ENCODE measurements at regions not wholly inside any gene's neighbourhood (a gene's known extent, or its start where the extent isn't known, plus 50 kb on each side); places are given as distances from the start of the nearest gene placed in this dataset.

DNA sequence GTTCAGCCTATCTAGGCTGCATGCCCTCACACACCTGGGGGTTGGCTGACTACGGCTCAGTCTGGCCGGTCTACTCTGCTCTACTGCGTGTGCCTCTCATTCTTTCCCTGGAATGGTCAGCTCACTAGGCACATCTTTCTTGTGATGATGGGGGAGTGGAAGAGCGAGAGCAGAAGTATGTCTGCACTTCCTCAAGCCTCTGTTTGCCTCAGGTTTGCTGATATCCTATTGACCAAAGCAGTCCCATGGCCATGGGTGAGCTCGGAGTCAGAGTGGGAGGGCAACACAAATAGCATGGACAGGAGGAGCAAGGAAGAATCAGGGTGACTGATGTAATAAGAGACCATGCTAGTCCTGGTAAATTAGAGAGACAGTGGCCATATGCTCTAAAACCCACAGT, 167.9 kb upstream of the PRICKLE2 start:
- TF ChIP-seq, protein P1, sequence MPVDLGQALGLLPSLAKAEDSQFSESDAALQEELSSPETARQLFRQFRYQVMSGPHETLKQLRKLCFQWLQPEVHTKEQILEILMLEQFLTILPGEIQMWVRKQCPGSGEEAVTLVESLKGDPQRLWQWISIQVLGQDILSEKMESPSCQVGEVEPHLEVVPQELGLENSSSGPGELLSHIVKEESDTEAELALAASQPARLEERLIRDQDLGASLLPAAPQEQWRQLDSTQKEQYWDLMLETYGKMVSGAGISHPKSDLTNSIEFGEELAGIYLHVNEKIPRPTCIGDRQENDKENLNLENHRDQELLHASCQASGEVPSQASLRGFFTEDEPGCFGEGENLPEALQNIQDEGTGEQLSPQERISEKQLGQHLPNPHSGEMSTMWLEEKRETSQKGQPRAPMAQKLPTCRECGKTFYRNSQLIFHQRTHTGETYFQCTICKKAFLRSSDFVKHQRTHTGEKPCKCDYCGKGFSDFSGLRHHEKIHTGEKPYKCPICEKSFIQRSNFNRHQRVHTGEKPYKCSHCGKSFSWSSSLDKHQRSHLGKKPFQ (CRISPR knock-in tag; IDR thresholded peaks at IDR 0.05; ENCODE audit: insufficient replicate concordance) = no peak
- no peak for TF ChIP-seq MEIS1 (CRISPR knock-in tag; IDR thresholded peaks at IDR 0.05; ENCODE audit: borderline replicate concordance)
- TF ChIP-seq HMG20B (CRISPR knock-in tag; conservative IDR thresholded peaks at IDR 0.05) = no peak
- TF ChIP-seq ZFP36L2 (CRISPR knock-in tag; IDR thresholded peaks at IDR 0.05) = no peak
- no peak for TF ChIP-seq NONO (IDR thresholded peaks at IDR 0.05)
- TF ChIP-seq NONO (CRISPR knock-in tag; conservative IDR thresholded peaks at IDR 0.05) = no peak
- no peak for TF ChIP-seq CBX5 (CRISPR knock-in tag; IDR thresholded peaks at IDR 0.05; ENCODE audit: borderline replicate concordance)
- TF ChIP-seq PRPF4 (IDR thresholded peaks at IDR 0.05; ENCODE audit: low read depth, low read length, poor library complexity, severe bottlenecking) = no peak
- TF ChIP-seq, protein P2, sequence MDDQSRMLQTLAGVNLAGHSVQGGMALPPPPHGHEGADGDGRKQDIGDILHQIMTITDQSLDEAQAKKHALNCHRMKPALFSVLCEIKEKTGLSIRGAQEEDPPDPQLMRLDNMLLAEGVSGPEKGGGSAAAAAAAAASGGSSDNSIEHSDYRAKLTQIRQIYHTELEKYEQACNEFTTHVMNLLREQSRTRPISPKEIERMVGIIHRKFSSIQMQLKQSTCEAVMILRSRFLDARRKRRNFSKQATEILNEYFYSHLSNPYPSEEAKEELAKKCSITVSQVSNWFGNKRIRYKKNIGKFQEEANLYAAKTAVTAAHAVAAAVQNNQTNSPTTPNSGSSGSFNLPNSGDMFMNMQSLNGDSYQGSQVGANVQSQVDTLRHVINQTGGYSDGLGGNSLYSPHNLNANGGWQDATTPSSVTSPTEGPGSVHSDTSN (CRISPR knock-in tag; IDR thresholded peaks at IDR 0.05; ENCODE audit: borderline replicate concordance) = no peak
- peaks cover 0 to 3% of the 10 kb centered on the region in 2 experiments; a peak in 1 of 5 replicates for H3K27me3 ChIP-seq (ENCODE audit: control insufficient read depth in 1 of 2, insufficient read depth in 2 of 2, low read length in 2 of 2)
- H3K27ac ChIP-seq (ENCODE audit: extremely low read length, insufficient read depth, low read length) = no peak overlapping the region
- ATAC-seq (no peak), FAIRE-seq (no peak), DNase-seq (ENCODE audit: low spot score) (no peak)
- H3K4me3 ChIP-seq (replicated peaks in 1 of 3; ENCODE audit: insufficient read depth in 1 of 3, low read depth in 2 of 3, low read length in 3 of 3) = no peak overlapping the region
- no peak overlapping the region for H2AFZ ChIP-seq (ENCODE audit: low read length)
- no TSS peak for BruUV-seq (replicated peaks)
- in situ Hi-C loops (cut with HindIII; ENCODE audit: extremely low pct_ligation_motif_present, low pct_unique_long_range_greater_than_20kb) (no loop called here), intact Hi-C loops (cut with micrococcal nuclease; ENCODE audit: unreplicated experiment) (no loop called here)
- H4K20me1 ChIP-seq (ENCODE audit: insufficient read depth, low read length) = no peaks in the 10 kb centered on the region
- ChIA-PET POLR2A (no interaction called here), CTCF (ENCODE audit: low intra/inter-chr PET ratio, low total read pairs) (no interaction called here)
- H3K79me2 ChIP-seq (ENCODE audit: insufficient read depth, low read length) = no peaks in the 10 kb centered on the region
- no peak overlapping the region for H3K9ac ChIP-seq (ENCODE audit: insufficient read depth, low read depth, low read length)
- no peaks in the 10 kb centered on the region for H3K9me3 ChIP-seq (ENCODE audit: low read length)
- no peak overlapping the region for H3K4me2 ChIP-seq (ENCODE audit: low read depth, low read length)
- H3K4me1 ChIP-seq (ENCODE audit: insufficient read depth, low read length) = no peaks in the 10 kb centered on the region
- H3K36me3 ChIP-seq (replicated peaks in 1 of 2; ENCODE audit: control insufficient read depth in 1 of 2, insufficient read depth in 2 of 2, low read length in 2 of 2) = no peaks in the 10 kb centered on the region
- WGBS (ENCODE audit: low lambda C conversion rate) = 19% methylated on average over 5 of the region's 5 CpGs

Data from HepG2 (cell line).